Naive thymus-derived CD8-positive, alpha-beta T cell (primary cell): ENCODE measurements at regions not wholly inside any gene's neighbourhood (a gene's known extent, or its start where the extent isn't known, plus 50 kb on each side); places are given as distances from the start of the nearest gene placed in this dataset.

ENCODE experiments used
- ATAC-seq, 2 donors: fragments of 150-1000 bp; cut with Tn5 transposase in 1 of 2; sonication (Bioruptor Pico), chemical (Tn5 transposase) in 1 of 2; 1 replicate in 1 of 2; 2 replicates in 1 of 2; pipeline ENCODE4 v1.10.0; 2021; ENCODE audit warnings: mild to moderate bottlenecking in 2 of 2, moderate library complexity in 2 of 2
- POLR2A ChIA-PET: fragments of 350-600 bp; sonication (Branson Sonifier 250); formaldehyde crosslinking; loops from one replicate; lab custom pipeline; 2021; ENCODE audit warnings: antibody characterized with exemption; lab: Charles Lee
- DNase-seq, 10 donors: peaks; one replicate each; pipeline versions ENCODE4 v3.0.0 to v3.0.0-alpha.2; 2020 to 2022
- H3K27ac Mint-ChIP-seq, 10 donors: one replicate each; pipeline ENCODE4 v1.8.0; 2020 to 2022; ENCODE audit warnings: mild to moderate bottlenecking in 10 of 10, mixed read lengths in 10 of 10, moderate library complexity in 4 of 10, inconsistent platforms in 1 of 10
- H3K27me3 Mint-ChIP-seq, 5 donors: one replicate each; pipeline ENCODE4 v1.8.0; 2021 to 2022; ENCODE audit warnings: mixed read lengths in 5 of 5
- H3K36me3 Mint-ChIP-seq, 3 donors: one replicate each; pipeline ENCODE4 v1.8.0; 2020 to 2022; ENCODE audit warnings: mixed read lengths in 3 of 3, mild to moderate bottlenecking in 2 of 3, inconsistent platforms in 1 of 3
- H3K4me1 Mint-ChIP-seq, 4 donors: one replicate each; pipeline ENCODE4 v1.8.0; 2021 to 2022; ENCODE audit warnings: mixed read lengths in 4 of 4
- H3K4me3 Mint-ChIP-seq, 10 donors: one replicate each; pipeline ENCODE4 v1.8.0; 2020 to 2022; ENCODE audit warnings: mild to moderate bottlenecking in 10 of 10, mixed read lengths in 10 of 10, moderate library complexity in 6 of 10, inconsistent platforms in 1 of 10
- H3K9me3 Mint-ChIP-seq, 9 donors: one replicate each; pipeline ENCODE4 v1.8.0; 2020 to 2022; ENCODE audit warnings: mixed read lengths in 9 of 9, mild to moderate bottlenecking in 3 of 9, inconsistent platforms in 1 of 9, moderate library complexity in 1 of 9

DNA sequence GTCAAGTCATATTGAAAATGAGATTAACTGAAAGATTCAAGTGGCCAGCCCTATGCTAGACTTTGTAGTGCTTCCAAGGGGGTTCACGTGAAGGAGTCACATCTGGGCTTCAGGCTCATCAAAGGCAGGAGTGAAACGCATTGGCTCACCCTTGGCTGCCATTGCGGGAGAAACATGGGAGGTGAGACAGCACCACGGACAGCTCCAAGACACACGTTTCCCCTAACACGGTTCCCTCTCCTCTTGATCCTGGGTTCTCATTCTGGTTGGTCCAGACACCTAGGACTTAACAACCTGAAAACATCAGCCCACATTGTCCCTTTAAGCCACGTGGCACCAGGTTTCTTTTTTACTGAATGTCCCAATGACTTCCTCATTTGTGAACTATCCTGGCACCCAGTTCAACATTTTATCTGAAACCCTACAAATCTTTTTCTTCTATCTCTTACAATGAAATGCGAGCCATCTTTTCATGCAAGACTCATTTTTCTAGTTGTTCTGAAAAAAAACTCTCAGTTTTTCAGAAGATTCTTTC lies 279.0 kb upstream of the VCX3A start:
- ATAC-seq (no peak), DNase-seq (no peak)
- H3K27ac Mint-ChIP-seq = no peak overlapping the region
- POLR2A ChIA-PET = no interaction called here
- peaks cover 0 to 6% (median 0%) of the 10 kb centered on the region in 9 donors for H3K9me3 Mint-ChIP-seq
- H3K4me1 Mint-ChIP-seq = no peaks in the 10 kb centered on the region
- no peaks in the 10 kb centered on the region for H3K36me3 Mint-ChIP-seq
- no peaks in the 10 kb centered on the region for H3K27me3 Mint-ChIP-seq
- no peak overlapping the region for H3K4me3 Mint-ChIP-seq

DNA sequence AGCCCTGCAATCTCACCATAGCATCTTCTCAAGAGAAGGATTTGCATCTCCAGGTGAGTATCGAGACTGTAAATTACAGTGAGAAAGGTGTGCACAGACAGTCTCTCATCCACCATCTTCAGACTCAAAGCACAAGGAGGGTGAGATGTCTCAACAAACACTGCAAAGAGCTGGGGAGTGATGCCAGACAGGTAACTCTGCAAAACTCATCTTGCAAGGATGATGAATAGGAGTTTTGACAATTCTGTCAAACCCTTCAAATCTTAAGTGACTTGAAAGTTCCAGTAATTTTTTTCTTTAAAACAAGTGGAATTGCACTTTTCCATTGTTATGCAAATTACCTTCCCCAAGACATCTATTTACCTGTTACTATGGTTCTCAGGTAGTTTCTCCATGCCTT lies 277.2 kb upstream of the VCX3A start:
- H3K9me3 Mint-ChIP-seq = peaks cover 0 to 8% (median 0%) of the 10 kb centered on the region in 9 donors
- no peaks in the 10 kb centered on the region for H3K27me3 Mint-ChIP-seq
- ATAC-seq = no peak
- DNase-seq = no peak
- H3K27ac Mint-ChIP-seq = no peak overlapping the region
- H3K4me3 Mint-ChIP-seq = no peak overlapping the region
- no peaks in the 10 kb centered on the region for H3K36me3 Mint-ChIP-seq
- POLR2A ChIA-PET = no interaction called here
- no peaks in the 10 kb centered on the region for H3K4me1 Mint-ChIP-seq

DNA sequence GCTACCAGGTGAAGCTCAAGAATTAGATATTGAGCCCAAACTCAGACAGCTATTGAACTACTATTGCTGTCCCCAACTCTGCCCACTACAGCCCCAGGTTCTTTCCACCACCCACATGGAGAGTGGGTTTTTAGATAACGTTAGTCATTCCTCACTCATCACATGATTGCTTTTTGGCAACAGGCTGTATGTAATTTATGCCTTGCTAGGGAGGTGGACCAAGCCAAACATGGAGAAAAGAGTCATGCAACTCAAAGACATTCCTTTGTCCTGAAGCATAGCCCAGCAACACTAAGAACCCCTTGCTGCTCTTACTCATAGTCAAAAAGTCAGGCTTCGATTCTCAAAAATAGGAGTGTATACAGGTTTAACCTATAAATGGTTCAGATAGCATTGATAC lies 275.9 kb upstream of the VCX3A start:
- ATAC-seq (no peak), DNase-seq (no peak)
- Mint-ChIP-seq H3K27ac (no peak overlapping the region), H3K27me3 (no peaks in the 10 kb centered on the region), H3K4me3 (no peak overlapping the region), H3K4me1 (no peaks in the 10 kb centered on the region), H3K9me3 (peaks cover 0 to 8% (median 0%) of the 10 kb centered on the region in 9 donors), H3K36me3 (no peaks in the 10 kb centered on the region)
- POLR2A ChIA-PET = no interaction called here

DNA sequence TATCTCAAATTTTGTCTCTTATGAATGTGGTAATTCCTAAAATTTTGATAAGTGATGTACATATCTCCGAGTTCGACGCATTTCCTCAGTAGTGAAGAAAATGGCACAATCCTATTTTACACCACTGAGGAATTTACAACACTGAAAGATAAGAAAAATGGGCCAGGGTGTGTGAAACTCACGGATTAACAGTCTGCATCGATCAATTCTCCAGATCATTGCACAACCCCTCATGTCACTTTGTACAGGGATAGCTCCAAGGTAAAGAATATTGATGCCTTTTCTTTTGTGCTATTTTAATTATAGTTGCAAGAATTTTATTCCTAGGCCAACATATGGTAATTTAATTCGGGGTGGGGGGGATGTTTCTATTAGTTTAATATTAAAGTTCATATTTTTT lies 268.7 kb upstream of the VCX3A start:
- POLR2A ChIA-PET = no interaction called here
- Mint-ChIP-seq H3K27me3 (no peaks in the 10 kb centered on the region), H3K4me1 (no peaks in the 10 kb centered on the region), H3K36me3 (no peaks in the 10 kb centered on the region), H3K9me3 (peaks cover 0 to 2% (median 0%) of the 10 kb centered on the region in 9 donors), H3K4me3 (no peak overlapping the region), H3K27ac (no peak overlapping the region)
- ATAC-seq (no peak), DNase-seq (no peak)

DNA sequence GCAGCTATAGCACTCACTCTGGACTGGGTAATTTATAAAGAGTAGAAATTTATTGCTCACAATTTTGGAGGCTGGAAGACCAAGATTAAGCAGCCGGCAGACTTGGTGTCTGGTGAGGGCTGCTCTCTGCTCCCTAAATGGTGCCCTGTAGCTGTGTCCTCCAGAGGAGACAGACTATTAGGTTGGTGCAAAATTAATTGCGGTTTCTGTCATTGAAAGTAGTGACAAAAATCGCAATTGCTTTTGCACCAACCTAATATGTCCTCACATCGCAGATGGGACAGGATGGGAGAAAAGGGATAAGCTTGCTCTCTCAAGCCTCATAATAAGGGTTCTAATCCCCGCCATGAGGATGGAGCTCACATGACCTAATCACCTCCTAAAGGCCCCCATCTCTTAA lies 258.1 kb upstream of the VCX3A start:
- H3K4me1 Mint-ChIP-seq = no peaks in the 10 kb centered on the region
- no peaks in the 10 kb centered on the region for H3K27me3 Mint-ChIP-seq
- no peaks in the 10 kb centered on the region for H3K36me3 Mint-ChIP-seq
- DNase-seq (no peak), ATAC-seq (no peak)
- H3K9me3 Mint-ChIP-seq = peaks cover 0 to 5% (median 0%) of the 10 kb centered on the region in 9 donors
- no peak overlapping the region for H3K4me3 Mint-ChIP-seq
- no peak overlapping the region for H3K27ac Mint-ChIP-seq
- POLR2A ChIA-PET = no interaction called here

DNA sequence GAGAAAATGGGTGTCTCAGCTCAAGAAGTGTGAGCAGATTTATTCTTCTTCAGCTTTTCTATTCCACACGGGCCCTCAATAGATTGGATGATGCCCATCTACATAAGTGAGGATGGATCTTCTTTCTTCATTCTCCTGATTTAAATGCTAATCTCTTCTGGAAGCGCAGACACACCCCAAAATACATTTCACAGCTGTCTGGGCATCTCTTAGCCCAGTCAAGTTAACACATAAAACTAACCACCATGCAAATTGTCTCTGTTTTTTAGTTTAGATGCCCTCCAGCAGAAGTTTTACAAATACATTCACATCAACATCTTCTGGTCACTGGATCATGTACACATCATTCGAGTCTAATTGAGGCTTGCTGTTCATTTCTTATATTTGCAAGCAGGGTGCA lies 249.0 kb upstream of the VCX3A start:
- no peak for DNase-seq
- no peak overlapping the region for H3K27ac Mint-ChIP-seq
- no peaks in the 10 kb centered on the region for H3K27me3 Mint-ChIP-seq
- no peaks in the 10 kb centered on the region for H3K36me3 Mint-ChIP-seq
- no peak overlapping the region for H3K4me3 Mint-ChIP-seq
- no peak for ATAC-seq
- POLR2A ChIA-PET = no interaction called here
- H3K4me1 Mint-ChIP-seq = no peaks in the 10 kb centered on the region
- H3K9me3 Mint-ChIP-seq = no peaks in the 10 kb centered on the region

DNA sequence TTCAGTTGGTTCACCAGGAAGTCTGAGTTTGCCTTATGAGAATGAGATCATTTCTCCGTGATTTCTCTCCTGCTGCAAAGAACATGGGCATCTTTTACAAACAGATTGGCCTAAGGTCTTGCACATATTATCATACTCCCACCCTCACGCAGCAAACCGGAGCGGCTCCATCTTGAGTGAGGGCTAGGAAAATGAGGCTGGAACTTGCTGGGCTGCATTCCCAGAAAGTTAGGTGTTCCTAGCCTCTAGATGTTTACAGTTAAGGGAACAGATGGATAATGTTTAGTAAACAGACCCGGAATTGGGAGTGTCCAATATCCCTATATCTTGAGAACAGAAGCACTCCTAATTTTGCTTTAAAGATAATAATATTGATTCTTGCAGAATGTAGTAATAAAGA lies 247.9 kb upstream of the VCX3A start:
- no peak for ATAC-seq
- POLR2A ChIA-PET = no interaction called here

DNA sequence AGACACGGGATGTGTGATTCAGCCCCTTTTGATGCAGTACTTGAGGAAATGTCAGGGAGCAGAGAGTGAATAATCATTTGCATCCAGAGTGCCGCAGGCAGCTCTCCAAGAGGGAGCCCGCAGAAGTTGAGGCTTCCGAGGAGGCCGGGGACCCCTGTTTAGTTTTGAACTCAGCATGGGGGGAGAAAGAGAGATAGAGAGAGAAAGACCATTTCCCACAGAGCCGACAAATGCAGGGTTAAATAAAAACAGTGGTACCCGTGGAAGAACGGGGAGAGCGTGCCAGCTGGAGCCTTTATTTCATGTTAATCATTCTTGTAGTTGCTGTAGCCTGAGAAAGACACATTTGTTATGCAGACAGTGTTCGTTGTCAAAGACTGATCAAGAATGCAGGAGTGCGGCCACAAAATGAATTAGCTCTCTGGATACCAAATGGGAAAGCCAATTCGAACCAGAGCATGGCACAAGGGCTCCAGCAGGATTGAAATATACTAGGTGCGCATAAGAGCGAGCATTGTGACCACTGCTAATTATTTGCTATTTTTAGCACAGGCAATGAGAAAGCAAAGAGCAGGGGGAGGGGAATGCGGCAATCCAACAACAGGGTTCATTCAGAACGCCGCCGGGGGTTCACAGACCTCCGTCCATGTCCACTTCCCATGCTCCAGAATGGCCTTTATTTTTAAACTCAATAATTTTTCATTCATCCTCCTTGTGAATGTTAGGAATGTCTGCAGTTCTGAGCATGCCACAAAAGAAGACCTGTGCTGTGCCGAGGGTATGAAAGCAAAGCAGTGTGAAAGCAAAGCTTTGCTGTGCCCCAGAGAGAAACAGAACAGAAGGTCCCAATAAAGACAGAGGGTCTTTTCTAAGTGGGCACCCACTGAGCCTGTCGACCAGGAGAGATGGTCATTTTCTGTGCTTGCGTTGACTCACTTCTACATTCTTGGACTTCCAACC lies 243.9 kb upstream of the VCX3A start:
- H3K4me1 Mint-ChIP-seq = no peaks in the 10 kb centered on the region
- H3K36me3 Mint-ChIP-seq = no peaks in the 10 kb centered on the region
- POLR2A ChIA-PET = no interaction called here
- H3K4me3 Mint-ChIP-seq = no peak overlapping the region
- no peak overlapping the region for H3K27ac Mint-ChIP-seq
- ATAC-seq = no peak
- no peak for DNase-seq
- no peaks in the 10 kb centered on the region for H3K27me3 Mint-ChIP-seq
- peaks cover 0 to 6% (median 0%) of the 10 kb centered on the region in 9 donors for H3K9me3 Mint-ChIP-seq

More for the DNA sequence above, 247.9 kb upstream of the VCX3A start:
- DNase-seq = no peak
- no peak overlapping the region for H3K4me3 Mint-ChIP-seq
- H3K36me3 Mint-ChIP-seq = no peaks in the 10 kb centered on the region
- H3K9me3 Mint-ChIP-seq = peaks cover 0 to 4% (median 0%) of the 10 kb centered on the region in 9 donors
- H3K27ac Mint-ChIP-seq = no peak overlapping the region
- no peaks in the 10 kb centered on the region for H3K27me3 Mint-ChIP-seq
- no peaks in the 10 kb centered on the region for H3K4me1 Mint-ChIP-seq

DNA sequence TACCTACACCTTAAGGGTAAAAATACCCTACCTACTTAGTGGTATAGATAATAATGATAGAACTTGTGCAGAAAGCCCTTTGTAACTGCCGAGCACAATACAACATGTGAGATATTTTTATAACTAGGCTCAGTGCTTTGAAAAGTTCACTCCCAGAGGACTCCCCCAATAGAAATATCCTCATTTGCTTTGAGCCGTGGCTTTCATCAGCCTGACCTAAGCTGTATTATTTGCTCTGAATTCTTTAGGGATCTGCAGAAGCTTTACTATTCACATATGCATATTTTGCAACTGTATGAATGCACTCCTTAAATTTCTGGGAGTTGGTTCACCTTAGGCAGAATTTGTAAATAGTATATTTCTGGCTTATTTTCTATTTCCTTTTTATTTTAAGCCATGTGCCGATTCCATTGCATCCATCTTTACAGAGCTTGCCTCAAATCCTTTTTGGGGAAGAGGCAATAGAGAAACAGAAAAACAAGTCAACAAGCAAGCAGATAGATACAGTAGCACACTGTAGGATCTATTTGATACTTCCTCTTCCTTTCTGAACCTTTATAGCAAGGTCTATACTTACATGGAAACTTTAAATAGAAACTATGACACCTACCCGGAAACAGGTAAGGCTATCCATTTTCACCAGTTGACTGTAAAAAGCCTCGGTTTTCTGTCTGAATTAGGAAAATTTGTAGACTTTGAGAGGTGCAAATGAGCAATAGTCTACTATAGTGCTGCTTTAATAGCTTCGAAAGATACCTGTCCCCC lies 242.5 kb upstream of the VCX3A start:
- H3K36me3 Mint-ChIP-seq = no peaks in the 10 kb centered on the region
- ATAC-seq (no peak), DNase-seq (no peak)
- POLR2A ChIA-PET = no interaction called here
- no peaks in the 10 kb centered on the region for H3K4me1 Mint-ChIP-seq
- no peak overlapping the region for H3K27ac Mint-ChIP-seq
- H3K27me3 Mint-ChIP-seq = no peaks in the 10 kb centered on the region
- H3K9me3 Mint-ChIP-seq = peaks cover 0 to 6% (median 0%) of the 10 kb centered on the region in 9 donors
- H3K4me3 Mint-ChIP-seq = no peak overlapping the region

DNA sequence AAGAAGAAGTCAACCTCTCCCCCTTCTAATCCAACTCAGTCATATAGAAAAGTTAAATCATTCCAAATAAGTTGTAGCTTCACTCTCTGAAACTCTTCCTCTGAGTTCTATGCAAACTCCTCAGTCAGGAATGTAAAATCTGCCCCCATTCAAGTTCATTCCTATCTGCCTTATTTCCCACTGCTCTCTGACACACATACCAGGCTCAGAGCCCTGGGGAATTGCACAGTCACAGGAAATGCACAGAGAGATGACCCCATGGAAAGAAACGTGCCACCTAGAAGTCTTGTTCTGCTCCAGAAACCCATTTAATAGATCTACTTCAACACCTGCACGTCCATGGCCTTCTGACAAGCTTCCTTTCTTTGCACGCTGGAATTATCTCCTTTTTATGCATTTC lies 236.0 kb upstream of the VCX3A start:
- DNase-seq (no peak), ATAC-seq (no peak)
- H3K9me3 Mint-ChIP-seq = peaks cover 0 to 8% (median 0%) of the 10 kb centered on the region in 9 donors
- no peak overlapping the region for H3K4me3 Mint-ChIP-seq
- H3K4me1 Mint-ChIP-seq = no peaks in the 10 kb centered on the region
- no peak overlapping the region for H3K27ac Mint-ChIP-seq
- H3K36me3 Mint-ChIP-seq = peaks cover 0 to 2% (median 0%) of the 10 kb centered on the region in 3 donors
- no peaks in the 10 kb centered on the region for H3K27me3 Mint-ChIP-seq
- POLR2A ChIA-PET = no interaction called here

DNA sequence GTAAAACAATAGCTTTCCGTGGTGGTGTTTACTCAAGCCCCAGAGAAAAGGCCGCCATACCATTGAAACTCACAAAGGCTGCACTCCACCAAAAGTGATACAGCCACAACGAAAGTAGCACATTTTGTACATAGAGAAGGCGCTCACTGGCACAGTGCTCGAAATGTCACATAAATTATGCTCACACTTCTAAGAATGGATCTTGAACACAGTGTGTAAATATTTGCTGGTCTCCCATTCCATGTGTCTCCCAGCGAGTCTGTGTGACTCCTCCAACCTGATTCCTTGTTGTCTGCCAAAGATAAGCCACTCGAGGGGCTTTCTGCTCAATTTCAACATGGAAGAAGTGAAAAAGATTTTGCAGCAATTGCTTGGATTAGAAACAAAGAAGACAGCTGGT lies 234.0 kb upstream of the VCX3A start:
- ATAC-seq (no peak), DNase-seq (no peak)
- POLR2A ChIA-PET = no interaction called here
- H3K4me3 Mint-ChIP-seq = no peak overlapping the region
- no peaks in the 10 kb centered on the region for H3K27me3 Mint-ChIP-seq
- H3K9me3 Mint-ChIP-seq = peaks cover 0 to 11% (median 0%) of the 10 kb centered on the region in 9 donors
- H3K27ac Mint-ChIP-seq = no peak overlapping the region
- H3K36me3 Mint-ChIP-seq = peaks cover 0 to 2% (median 0%) of the 10 kb centered on the region in 3 donors
- H3K4me1 Mint-ChIP-seq = no peaks in the 10 kb centered on the region

DNA sequence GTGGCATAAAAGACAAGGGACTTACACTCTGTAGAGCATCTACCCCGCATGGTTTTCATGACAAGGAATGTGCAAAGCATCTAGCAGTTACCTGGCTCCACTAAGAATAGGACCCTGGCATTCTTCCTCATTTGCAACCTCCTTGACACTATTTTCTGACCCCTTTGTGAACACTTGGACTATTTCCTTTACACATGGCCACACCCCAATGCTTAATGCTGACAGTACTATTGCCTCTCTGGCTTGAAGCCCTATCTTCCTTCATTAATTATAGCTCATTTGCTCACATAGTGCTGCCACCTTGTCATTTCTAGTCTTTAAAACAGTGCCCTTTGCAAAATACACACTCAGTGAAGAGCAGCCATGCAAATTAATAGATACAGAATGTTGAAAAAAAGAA lies 226.3 kb upstream of the VCX3A start:
- Mint-ChIP-seq H3K27me3 (peaks cover 0 to 9% (median 0%) of the 10 kb centered on the region in 5 donors), H3K36me3 (peaks cover 0 to 13% (median 3%) of the 10 kb centered on the region in 3 donors), H3K4me3 (no peak overlapping the region), H3K9me3 (peaks cover 0 to 21% (median 3%) of the 10 kb centered on the region in 9 donors), H3K4me1 (no peaks in the 10 kb centered on the region), H3K27ac (no peak overlapping the region)
- ATAC-seq (no peak), DNase-seq (no peak)
- POLR2A ChIA-PET = no interaction called here
